Lung (tissue), 11 donors: ENCODE measurements at regions not wholly inside any gene's neighbourhood (a gene's known extent, or its start where the extent isn't known, plus 50 kb on each side); places are given as distances from the start of the nearest gene placed in this dataset.

ENCODE experiments used
- ATAC-seq: fragments of 200-7000 bp; cut with Tn5 transposase; one replicate; pipeline ENCODE4 v1.9.1; 2020; ENCODE audit warnings: moderate number of reproducible peaks; ENCODE audit not compliant: insufficient read depth, low FRiP score
- DNase-seq, 3 donors: peaks; one replicate each; pipeline ENCODE4 v3.0.0-alpha.2; 2013 to 2017
- H3K27ac ChIP-seq, 2 donors: one replicate each; pipeline ENCODE4 v1.5.1; 2013; ENCODE audit warnings: mild to moderate bottlenecking in 2 of 2, moderate library complexity in 2 of 2, control low read depth in 1 of 2, inconsistent platforms in 1 of 2, low read depth in 1 of 2, low read length in 1 of 2
- H3K27me3 ChIP-seq, 3 donors: one replicate each; pipeline ENCODE4 v1.5.1; 2013; ENCODE audit warnings: low read length in 2 of 3; ENCODE audit not compliant: control insufficient read depth in 3 of 3, insufficient read depth in 3 of 3
- H3K36me3 ChIP-seq, 4 donors: one replicate each; pipeline ENCODE4 v1.5.1; 2013; ENCODE audit warnings: low read length in 4 of 4, mild to moderate bottlenecking in 1 of 4, moderate library complexity in 1 of 4; ENCODE audit not compliant: control insufficient read depth in 4 of 4, insufficient read depth in 4 of 4
- H3K4me1 ChIP-seq, 5 donors: one replicate each; pipeline ENCODE4 v1.5.1; 2013; ENCODE audit warnings: low read length in 5 of 5, mild to moderate bottlenecking in 2 of 5, moderate library complexity in 1 of 5; ENCODE audit not compliant: control insufficient read depth in 5 of 5, insufficient read depth in 5 of 5
- H3K4me3 ChIP-seq: one replicate; pipeline ENCODE4 v1.5.1; 2013; ENCODE audit warnings: mild to moderate bottlenecking, control low read depth, moderate library complexity
- H3K9ac ChIP-seq, 2 donors: one replicate each; pipeline ENCODE4 v1.5.1; 2013; ENCODE audit warnings: low read length in 2 of 2, control low read depth in 1 of 2; ENCODE audit not compliant: insufficient read depth in 1 of 2
- H3K9me3 ChIP-seq, 4 donors: one replicate each; pipeline ENCODE4 v1.5.1; 2013; ENCODE audit warnings: low read length in 3 of 4, mild to moderate bottlenecking in 1 of 4, moderate library complexity in 1 of 4; ENCODE audit not compliant: control insufficient read depth in 4 of 4, insufficient read depth in 3 of 4
- whole genome bisulfite sequencing, 2 donors: extraction: QIAGEN DNeasy Blood & Tissue Kit; methylation state at CpG; one replicate each; pipeline ENCODE4 v1.1.7; 2013; 5-methylcytosine and 5-hydroxymethylcytosine counted together
- TF ChIP-seq, protein P1 (sequence below): IDR thresholded peaks from 2 replicates; pipeline ENCODE4 v1.5.1; 2012; ENCODE audit warnings: mild to moderate bottlenecking; ENCODE audit errors: control extremely low read depth, extremely low read depth
- donor health status: control.
- donor health status: control.
- donor health status: Bipolar disorder and iron deficiency.
- donor health status: healthy.
- donor health status: DM: yes; HTN: yes; CAD: no.

DNA sequence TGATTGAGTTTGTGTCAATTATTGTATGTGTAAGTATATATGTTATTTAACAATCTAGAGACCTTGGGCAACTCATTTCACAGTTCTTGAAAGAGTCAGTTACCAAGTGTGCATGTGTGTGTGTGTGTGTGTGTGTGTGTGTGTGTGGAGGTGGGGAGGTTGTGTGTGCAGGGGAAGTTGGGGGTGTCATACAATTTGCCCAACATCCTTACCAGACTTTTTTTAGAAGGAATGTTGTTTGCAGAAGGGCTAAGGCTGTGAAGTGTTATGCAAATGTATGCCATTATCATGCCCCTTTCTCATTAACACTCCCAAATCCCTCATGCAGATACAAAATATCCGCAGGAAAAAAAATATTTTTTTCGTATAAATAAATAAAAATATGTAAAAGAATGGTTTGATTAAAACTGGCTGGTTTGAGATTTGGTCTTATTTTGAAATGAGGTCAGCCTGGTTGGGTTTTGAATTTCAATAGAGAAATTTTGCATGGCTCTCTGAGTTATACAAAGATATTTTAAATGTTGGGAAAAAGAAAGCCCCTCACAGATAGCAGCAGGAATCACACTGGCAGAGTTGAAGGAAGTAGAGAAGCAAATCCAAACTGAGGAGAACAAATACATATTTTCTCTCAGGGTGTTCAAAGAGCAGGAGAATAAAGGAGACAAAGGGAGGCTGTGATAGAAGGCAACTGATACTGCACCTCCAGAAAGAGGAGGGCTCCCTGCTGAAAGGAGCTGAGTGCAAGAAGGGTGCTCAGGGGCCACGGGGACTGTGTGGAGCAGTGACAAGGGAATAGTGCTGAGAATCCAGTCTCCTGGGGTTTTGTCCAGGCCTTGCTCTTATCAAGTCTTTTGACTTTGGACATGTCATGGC lies 1365.5 kb upstream of the CELF4 start:
- Histone ChIP-seq H3K9me3 (peaks cover 0 to 9% (median 0%) of the 10 kb centered on the region in 4 donors), H3K27ac (no peak overlapping the region), H3K9ac (no peak overlapping the region), H3K27me3 (no peaks in the 10 kb centered on the region), H3K36me3 (no peaks in the 10 kb centered on the region), H3K4me1 (no peaks in the 10 kb centered on the region), H3K4me3 (no peak overlapping the region)
- no peak for ATAC-seq
- TF ChIP-seq, protein P1, sequence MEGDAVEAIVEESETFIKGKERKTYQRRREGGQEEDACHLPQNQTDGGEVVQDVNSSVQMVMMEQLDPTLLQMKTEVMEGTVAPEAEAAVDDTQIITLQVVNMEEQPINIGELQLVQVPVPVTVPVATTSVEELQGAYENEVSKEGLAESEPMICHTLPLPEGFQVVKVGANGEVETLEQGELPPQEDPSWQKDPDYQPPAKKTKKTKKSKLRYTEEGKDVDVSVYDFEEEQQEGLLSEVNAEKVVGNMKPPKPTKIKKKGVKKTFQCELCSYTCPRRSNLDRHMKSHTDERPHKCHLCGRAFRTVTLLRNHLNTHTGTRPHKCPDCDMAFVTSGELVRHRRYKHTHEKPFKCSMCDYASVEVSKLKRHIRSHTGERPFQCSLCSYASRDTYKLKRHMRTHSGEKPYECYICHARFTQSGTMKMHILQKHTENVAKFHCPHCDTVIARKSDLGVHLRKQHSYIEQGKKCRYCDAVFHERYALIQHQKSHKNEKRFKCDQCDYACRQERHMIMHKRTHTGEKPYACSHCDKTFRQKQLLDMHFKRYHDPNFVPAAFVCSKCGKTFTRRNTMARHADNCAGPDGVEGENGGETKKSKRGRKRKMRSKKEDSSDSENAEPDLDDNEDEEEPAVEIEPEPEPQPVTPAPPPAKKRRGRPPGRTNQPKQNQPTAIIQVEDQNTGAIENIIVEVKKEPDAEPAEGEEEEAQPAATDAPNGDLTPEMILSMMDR = no peak
- 35 to 40% methylated on average over 3 of the region's 3 CpGs for WGBS, 2 donors
- no peak for DNase-seq

DNA sequence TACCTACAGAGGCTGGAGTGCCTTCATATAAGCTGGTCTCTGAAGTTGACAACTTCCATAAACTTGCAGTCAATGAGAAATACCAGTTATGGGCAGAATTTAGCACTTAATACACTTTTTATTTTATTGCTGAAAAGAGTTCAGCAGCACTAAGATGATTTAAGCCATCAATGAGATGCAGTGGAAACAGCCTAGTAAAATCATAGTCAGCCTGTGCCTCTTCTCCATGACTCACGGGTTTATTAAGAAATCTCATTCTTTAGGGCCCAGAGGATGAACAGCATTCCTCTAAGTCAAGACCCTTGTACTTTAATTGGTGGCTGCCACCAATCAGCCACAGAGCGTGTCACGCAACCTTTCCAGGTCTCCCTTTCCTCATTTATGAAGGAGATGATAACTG lies 1357.9 kb upstream of the CELF4 start:
- ATAC-seq (no peak), DNase-seq (no peak)
- no peaks in the 10 kb centered on the region for H3K27me3 ChIP-seq
- H3K36me3 ChIP-seq = no peaks in the 10 kb centered on the region
- H3K4me3 ChIP-seq = no peak overlapping the region
- H3K9ac ChIP-seq = no peak overlapping the region
- TF ChIP-seq, protein P1 = no peak
- H3K27ac ChIP-seq = no peak overlapping the region
- peaks cover 0 to 5% (median 2%) of the 10 kb centered on the region in 4 donors for H3K9me3 ChIP-seq
- no peaks in the 10 kb centered on the region for H3K4me1 ChIP-seq
- 92 to 95% methylated on average over 3 of the region's 3 CpGs for WGBS, 2 donors

DNA sequence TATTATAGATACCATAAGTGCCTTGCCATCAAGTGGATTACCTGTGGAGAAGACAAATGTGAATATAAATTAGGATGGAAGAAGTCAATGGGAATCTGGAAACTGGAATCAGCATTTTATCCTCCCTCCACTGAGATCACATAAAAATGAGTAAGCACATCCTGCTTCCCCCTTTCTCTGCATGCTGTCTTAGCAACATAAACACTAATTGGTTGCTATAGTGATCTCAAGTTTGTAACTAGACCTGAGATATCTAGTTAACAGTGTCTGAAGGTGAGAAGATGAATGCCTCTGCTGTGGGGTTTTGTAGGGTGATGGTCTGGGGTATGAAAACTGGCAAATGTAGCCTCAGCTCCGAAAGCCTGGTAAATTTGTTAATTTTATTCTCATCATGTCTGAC lies 1357.5 kb upstream of the CELF4 start:
- WGBS, 2 donors = 77 to 78% methylated on average over 1 of the region's 1 CpG
- no peak overlapping the region for H3K9ac ChIP-seq
- H3K4me3 ChIP-seq = no peak overlapping the region
- no peaks in the 10 kb centered on the region for H3K27me3 ChIP-seq
- H3K36me3 ChIP-seq = no peaks in the 10 kb centered on the region
- H3K4me1 ChIP-seq = no peaks in the 10 kb centered on the region
- no peak overlapping the region for H3K27ac ChIP-seq
- ATAC-seq (no peak), DNase-seq (no peak)
- TF ChIP-seq, protein P1 = no peak
- H3K9me3 ChIP-seq = peaks cover 0 to 5% (median 2%) of the 10 kb centered on the region in 4 donors
